Lung (tissue), 11 donors: ENCODE measurements at regions not wholly inside any gene's neighbourhood (a gene's known extent, or its start where the extent isn't known, plus 50 kb on each side); places are given as distances from the start of the nearest gene placed in this dataset.

Experiments
- ATAC-seq: fragments of 200-7000 bp; cut with Tn5 transposase; one replicate; pipeline ENCODE4 v1.9.1; 2020; ENCODE audit warnings: moderate number of reproducible peaks; ENCODE audit not compliant: insufficient read depth, low FRiP score
- DNase-seq, 3 donors: peaks; one replicate each; pipeline ENCODE4 v3.0.0-alpha.2; 2013 to 2017
- H3K27ac ChIP-seq, 2 donors: one replicate each; pipeline ENCODE4 v1.5.1; 2013; ENCODE audit warnings: mild to moderate bottlenecking in 2 of 2, moderate library complexity in 2 of 2, control low read depth in 1 of 2, inconsistent platforms in 1 of 2, low read depth in 1 of 2, low read length in 1 of 2
- H3K27me3 ChIP-seq, 3 donors: one replicate each; pipeline ENCODE4 v1.5.1; 2013; ENCODE audit warnings: low read length in 2 of 3; ENCODE audit not compliant: control insufficient read depth in 3 of 3, insufficient read depth in 3 of 3
- H3K36me3 ChIP-seq, 4 donors: one replicate each; pipeline ENCODE4 v1.5.1; 2013; ENCODE audit warnings: low read length in 4 of 4, mild to moderate bottlenecking in 1 of 4, moderate library complexity in 1 of 4; ENCODE audit not compliant: control insufficient read depth in 4 of 4, insufficient read depth in 4 of 4
- H3K4me1 ChIP-seq, 5 donors: one replicate each; pipeline ENCODE4 v1.5.1; 2013; ENCODE audit warnings: low read length in 5 of 5, mild to moderate bottlenecking in 2 of 5, moderate library complexity in 1 of 5; ENCODE audit not compliant: control insufficient read depth in 5 of 5, insufficient read depth in 5 of 5
- H3K4me3 ChIP-seq: one replicate; pipeline ENCODE4 v1.5.1; 2013; ENCODE audit warnings: mild to moderate bottlenecking, control low read depth, moderate library complexity
- H3K9ac ChIP-seq, 2 donors: one replicate each; pipeline ENCODE4 v1.5.1; 2013; ENCODE audit warnings: low read length in 2 of 2, control low read depth in 1 of 2; ENCODE audit not compliant: insufficient read depth in 1 of 2
- H3K9me3 ChIP-seq, 4 donors: one replicate each; pipeline ENCODE4 v1.5.1; 2013; ENCODE audit warnings: low read length in 3 of 4, mild to moderate bottlenecking in 1 of 4, moderate library complexity in 1 of 4; ENCODE audit not compliant: control insufficient read depth in 4 of 4, insufficient read depth in 3 of 4
- CTCF ChIP-seq: IDR thresholded peaks from 2 replicates; pipeline ENCODE4 v1.5.1; 2012; ENCODE audit warnings: mild to moderate bottlenecking; ENCODE audit errors: control extremely low read depth, extremely low read depth
- WGBS, 2 donors: extraction: QIAGEN DNeasy Blood & Tissue Kit; methylation state at CpG; one replicate each; pipeline ENCODE4 v1.1.7; 2013; 5-methylcytosine and 5-hydroxymethylcytosine counted together
- donor health status: control.
- donor health status: control.
- donor health status: Bipolar disorder and iron deficiency.
- donor health status: healthy.
- donor health status: DM: yes; HTN: yes; CAD: no.

GRCh38 chr9:116084497-116084896, 69.1 kb upstream of the PAPPA start:
- TF ChIP-seq CTCF: no peak
- WGBS, 2 donors: 72 to 94% methylated on average over 1 of the region's 1 CpG
- H3K4me1 ChIP-seq: peaks cover 0 to 7% (median 3%) of the 10 kb centered on the region in 5 donors
- H3K9ac ChIP-seq: no peak overlapping the region
- no peaks in the 10 kb centered on the region for H3K9me3 ChIP-seq
- H3K27ac ChIP-seq: peak overlapping the region in 1 of 2 donors; percentile 23
- H3K27me3 ChIP-seq: no peaks in the 10 kb centered on the region
- DNase-seq (no peak), ATAC-seq (no peak)
- H3K36me3 ChIP-seq: no peaks in the 10 kb centered on the region
- H3K4me3 ChIP-seq: no peak overlapping the region

- peaks cover 0 to 6% (median 3%) of the 10 kb centered on the region in 5 donors for H3K4me1 ChIP-seq
- no peaks in the 10 kb centered on the region for H3K27me3 ChIP-seq
- TF ChIP-seq CTCF: no peak
- H3K4me3 ChIP-seq: no peak overlapping the region
- DNase-seq (peak in 1 of 3 donors; percentile 39), ATAC-seq (peak; percentile 48)
- H3K27ac ChIP-seq: peak overlapping the region in 1 of 2 donors; percentile 56
- WGBS, 2 donors: 21 to 54% methylated on average over 1 of the region's 1 CpG
- no peaks in the 10 kb centered on the region for H3K9me3 ChIP-seq
- no peaks in the 10 kb centered on the region for H3K36me3 ChIP-seq
- no peak overlapping the region for H3K9ac ChIP-seq
These were observed 66.3 kb upstream of the PAPPA start for GRCh38 chr9:116087246-116087645.

- no peak for ATAC-seq
These were observed 65.8 kb upstream of the PAPPA start for GRCh38 chr9:116087751-116088194.

More at GRCh38 chr9:116087751-116088194, 65.8 kb upstream of the PAPPA start:
- no peak overlapping the region for H3K4me3 ChIP-seq
- no peaks in the 10 kb centered on the region for H3K9me3 ChIP-seq
- peaks cover 0 to 6% (median 3%) of the 10 kb centered on the region in 5 donors for H3K4me1 ChIP-seq
- H3K36me3 ChIP-seq: no peaks in the 10 kb centered on the region
- H3K9ac ChIP-seq: no peak overlapping the region
- peak in 1 of 3 donors; percentile 35 for DNase-seq
- H3K27me3 ChIP-seq: no peaks in the 10 kb centered on the region
- peak overlapping the region in 1 of 2 donors; percentile 56 for H3K27ac ChIP-seq
- 34 to 46% methylated on average over 3 of the region's 3 CpGs for WGBS, 2 donors
- TF ChIP-seq CTCF: no peak
